Inferior parietal cortex (tissue), 1 donor: ENCODE measurements at regions not wholly inside any gene's neighbourhood (a gene's known extent, or its start where the extent isn't known, plus 50 kb on each side); places are given as distances from the start of the nearest gene placed in this dataset.

Experiments used
- DNase-seq: peaks from one replicate; pipeline ENCODE4 v3.0.0-alpha.2; 2016; ENCODE audit errors: extremely low spot score

DNA sequence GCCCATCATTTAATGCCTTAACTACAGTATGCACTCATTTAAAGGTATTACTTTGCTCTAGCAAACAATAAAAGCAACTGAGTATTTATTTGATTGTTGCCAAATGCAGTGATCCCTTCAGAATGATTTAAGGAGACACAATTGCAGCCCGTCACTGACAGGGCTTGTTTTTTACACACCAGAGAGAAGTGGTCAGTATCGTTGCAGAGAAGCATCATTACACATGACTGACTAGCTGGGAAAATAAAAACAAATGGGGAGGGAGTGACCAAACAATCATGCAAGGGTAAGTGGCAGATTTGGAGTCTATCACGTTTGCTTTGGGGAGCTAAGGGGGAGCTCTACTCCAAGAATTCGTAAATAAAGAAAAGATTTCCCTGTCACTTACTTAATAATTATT, 1685.3 kb upstream of the TENM3 start:
- DNase-seq: no peak

- DNase-seq: no peak
Observed at GRCh38 chr4:180558427-180558826, 1684.8 kb upstream of the TENM3 start.

GRCh38 chr4:180560896-180561295, 1682.3 kb upstream of the TENM3 start:
- DNase-seq: no peak

DNA sequence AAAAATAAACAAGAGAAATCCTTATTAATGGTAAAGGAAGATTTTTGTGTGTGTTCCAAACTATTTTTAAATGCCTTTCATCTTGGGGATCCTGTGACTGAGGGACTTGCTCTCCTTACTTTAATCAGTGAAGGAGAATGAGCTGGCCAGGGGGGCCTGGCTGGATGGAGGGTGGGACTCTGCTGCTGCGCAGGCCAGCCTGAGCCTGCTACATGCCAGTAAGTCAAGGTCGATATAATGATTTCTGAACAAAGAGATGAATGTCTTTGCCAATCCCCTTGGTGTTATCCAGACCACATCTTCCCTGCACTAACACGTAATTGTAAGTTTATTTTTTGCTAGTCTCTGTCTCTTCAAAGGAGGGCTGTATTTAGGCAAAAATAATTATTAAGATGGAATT, 1679.2 kb upstream of the TENM3 start:
- DNase-seq: no peak

- DNase-seq: no peak
Observed at GRCh38 chr4:180564448-180564847, 1678.8 kb upstream of the TENM3 start.

GRCh38 chr4:180565856-180566431, 1677.3 kb upstream of the TENM3 start:
- no peak for DNase-seq

GRCh38 chr4:180566492-180566891, 1676.7 kb upstream of the TENM3 start:
- DNase-seq: no peak

DNA sequence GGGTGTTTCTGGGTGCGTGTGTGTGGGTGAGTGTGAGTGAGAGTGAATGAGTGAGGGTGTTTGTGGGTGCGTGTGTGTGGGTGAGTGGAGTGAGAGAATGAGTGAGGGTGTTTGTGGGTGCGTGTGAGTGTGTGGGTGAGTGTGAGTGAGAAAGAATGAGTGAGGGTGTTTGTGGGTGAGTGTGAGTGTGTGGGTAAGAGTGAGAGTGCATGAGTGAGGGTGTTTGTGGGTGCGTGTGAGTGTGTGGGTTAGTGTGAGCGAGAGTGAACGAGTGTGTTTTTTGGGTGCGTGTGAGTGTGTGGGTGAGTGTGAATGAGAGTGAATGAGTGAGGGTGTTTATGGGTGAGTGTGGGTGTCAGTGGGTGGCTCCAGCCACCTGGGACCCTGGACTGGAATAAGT, 1676.1 kb upstream of the TENM3 start:
- no peak for DNase-seq

DNA sequence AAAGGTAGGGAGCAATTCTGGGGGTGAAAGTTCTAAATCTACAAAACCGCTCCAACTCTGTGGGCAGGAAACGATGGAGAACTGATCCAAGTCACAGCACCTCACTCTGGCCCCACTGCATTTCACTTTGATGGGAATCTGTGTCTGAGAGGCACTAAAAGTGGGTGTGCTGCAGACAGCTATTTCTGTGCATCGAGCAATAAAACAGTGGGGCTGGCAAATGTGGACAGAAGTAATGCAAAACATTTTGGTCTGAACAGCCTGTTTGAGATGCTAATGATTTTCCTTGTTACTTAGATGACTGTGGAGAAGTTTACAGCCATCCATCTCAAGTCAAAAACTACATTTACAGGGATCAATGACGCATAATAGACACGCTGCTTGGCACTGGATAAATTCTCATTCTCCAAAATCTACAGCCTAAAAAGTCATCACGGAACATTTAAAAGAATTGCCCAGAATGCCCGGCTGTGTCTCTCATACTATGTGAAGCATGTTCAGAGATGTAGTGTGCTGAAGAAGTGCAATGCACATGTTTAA, 1671.6 kb upstream of the TENM3 start:
- DNase-seq: no peak

GRCh38 chr4:180578175-180578574, 1665.0 kb upstream of the TENM3 start:
- no peak for DNase-seq

DNA sequence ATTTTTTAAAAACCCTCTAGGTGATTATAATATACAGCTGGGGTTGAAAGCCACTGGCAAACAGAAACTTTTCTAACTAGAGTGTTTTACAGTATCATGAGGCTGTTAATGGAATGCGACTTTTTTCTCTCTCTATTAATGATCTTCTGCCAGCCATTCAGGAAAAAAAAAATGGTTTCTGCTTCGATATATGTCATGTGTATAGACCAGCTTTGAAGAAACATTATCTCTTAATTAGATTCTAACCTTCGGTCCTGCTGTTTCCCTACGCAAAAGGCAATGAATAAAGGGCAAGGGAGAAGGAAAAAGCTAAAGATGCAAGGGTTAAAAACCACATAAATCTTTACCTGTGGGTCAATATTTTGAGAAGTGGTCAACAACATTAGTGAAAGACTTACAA, 1662.1 kb upstream of the TENM3 start:
- no peak for DNase-seq

GRCh38 chr4:180587379-180587778, 1655.8 kb upstream of the TENM3 start:
- no peak for DNase-seq

DNA sequence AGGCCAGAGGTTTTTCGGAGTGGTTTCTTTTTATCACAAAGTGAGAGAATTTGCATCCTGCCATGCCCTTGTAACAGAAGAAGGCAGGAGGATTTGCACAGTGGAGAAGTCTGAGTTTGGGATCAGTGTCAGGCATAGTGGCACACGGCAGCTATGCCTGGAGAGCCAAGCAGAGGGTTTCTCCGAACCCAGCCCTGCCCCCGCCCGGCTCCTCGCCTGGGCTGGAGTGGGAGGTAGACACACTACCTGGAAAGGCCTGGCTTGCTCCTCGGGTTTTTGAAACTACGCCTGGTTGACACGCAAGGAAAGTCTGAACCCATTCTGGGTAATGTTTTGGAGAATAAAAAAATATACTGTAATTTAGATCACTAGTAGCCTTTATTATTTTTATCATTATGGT, 1653.6 kb upstream of the TENM3 start:
- no peak for DNase-seq

GRCh38 chr4:180596888-180597483, 1646.2 kb upstream of the TENM3 start:
- no peak for DNase-seq

- DNase-seq: no peak
Observed at GRCh38 chr4:180598281-180598680, 1644.9 kb upstream of the TENM3 start.

GRCh38 chr4:180603791-180604190, 1639.4 kb upstream of the TENM3 start:
- no peak for DNase-seq

DNA sequence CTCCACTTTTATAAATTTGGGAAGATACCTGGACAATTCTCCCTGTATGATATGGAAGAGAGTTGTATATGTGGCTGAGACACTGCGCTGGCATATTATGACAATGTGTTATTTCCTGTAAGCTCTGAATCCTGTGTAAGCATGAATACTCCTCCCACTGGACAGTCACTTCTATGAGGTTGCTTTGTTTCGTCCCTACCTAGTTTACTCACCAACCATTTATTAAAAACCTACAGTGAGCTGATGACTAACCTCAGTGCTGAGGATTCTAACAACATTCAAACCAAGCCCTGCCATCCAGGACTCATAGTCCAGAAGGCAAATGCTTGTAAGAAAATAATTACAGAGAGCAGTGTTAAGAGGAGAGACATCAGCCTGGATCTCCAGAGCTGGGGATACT, 1632.9 kb upstream of the TENM3 start:
- no peak for DNase-seq

- DNase-seq: no peak
Observed at GRCh38 chr4:180615746-180616145, 1627.5 kb upstream of the TENM3 start.

- no peak for DNase-seq
Observed at GRCh38 chr4:180617196-180617595, 1626.0 kb upstream of the TENM3 start.

- DNase-seq: no peak
Observed at GRCh38 chr4:180618396-180618795, 1624.8 kb upstream of the TENM3 start.

DNA sequence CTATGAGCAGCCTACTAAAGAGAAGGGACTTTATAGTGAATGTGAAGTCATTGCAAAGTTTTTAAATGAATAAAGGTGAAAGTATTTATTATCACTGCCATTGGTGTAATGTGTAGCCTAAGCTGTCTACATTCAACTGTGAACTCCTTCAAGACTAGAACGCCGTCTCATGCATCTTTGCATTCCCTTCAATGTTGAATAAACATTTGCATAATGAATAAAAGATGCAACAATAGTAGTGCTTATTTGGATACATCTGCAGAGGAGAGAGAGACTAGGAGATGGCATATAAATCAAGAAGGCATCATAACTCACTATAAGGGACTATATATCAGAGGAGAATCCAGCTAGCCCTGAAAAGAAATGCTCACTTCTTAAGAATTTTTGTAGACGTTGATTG, 1623.8 kb upstream of the TENM3 start:
- DNase-seq: no peak

DNA sequence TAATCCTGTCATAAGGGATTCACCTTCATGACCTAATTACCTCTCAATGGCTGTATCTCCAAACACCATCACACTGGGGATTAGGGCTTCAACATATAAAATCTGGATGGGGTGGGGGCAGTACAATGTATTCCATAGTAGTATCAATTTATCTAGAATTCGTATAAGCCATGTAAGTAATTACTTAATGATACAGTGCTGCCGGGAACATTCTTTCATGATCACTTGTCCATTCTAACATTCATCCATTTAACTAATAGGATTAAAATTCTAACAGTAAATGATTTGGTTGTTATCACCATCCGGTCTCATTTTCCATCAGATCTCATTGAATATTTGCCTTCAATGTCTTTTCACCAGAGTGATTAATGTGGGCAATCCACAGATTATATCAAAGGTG, 1620.9 kb upstream of the TENM3 start:
- no peak for DNase-seq

DNA sequence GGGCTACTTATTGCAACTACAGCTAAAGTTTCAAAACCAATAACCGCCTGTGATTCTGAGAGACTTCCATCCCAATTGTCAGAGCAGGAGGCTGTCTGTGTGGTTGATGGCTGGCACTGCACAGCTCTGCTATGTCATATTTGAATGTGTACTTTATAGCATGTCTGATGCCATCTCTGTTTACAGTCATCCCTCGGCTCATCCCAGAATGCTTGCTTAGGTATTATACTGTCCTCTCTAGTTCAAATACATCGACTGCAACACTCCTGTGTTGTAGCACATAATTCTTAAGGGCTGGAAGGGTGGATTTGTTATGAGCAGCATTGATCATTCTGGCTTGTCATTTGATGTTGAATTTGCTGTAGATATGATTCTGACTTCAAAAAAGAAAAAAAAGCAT, 1617.5 kb upstream of the TENM3 start:
- DNase-seq: no peak
